HFFc6 (cell line): ENCODE measurements at regions not wholly inside any gene's neighbourhood (a gene's known extent, or its start where the extent isn't known, plus 50 kb on each side); places are given as distances from the start of the nearest gene placed in this dataset.

ENCODE experiments used
- DNase-seq: peaks from one replicate; pipeline ENCODE4 v3.0.0-alpha.2; 2018
- H3K27ac Mint-ChIP-seq: 2 replicates; pipeline ENCODE4 v1.8.0; 2020; ENCODE audit warnings: mild to moderate bottlenecking, mixed read lengths
- H3K27me3 Mint-ChIP-seq: 2 replicates; pipeline ENCODE4 v1.8.0; 2021; ENCODE audit warnings: mild to moderate bottlenecking, moderate library complexity, mixed read lengths; ENCODE audit not compliant: insufficient read depth
- H3K36me3 Mint-ChIP-seq: 2 replicates; pipeline ENCODE4 v1.8.0; 2021; ENCODE audit warnings: low read depth, mixed read lengths
- H3K4me1 Mint-ChIP-seq: 2 replicates; pipeline ENCODE4 v1.8.0; 2020; ENCODE audit warnings: low read depth, mixed read lengths
- H3K4me3 Mint-ChIP-seq: 2 replicates; pipeline ENCODE4 v1.8.0; 2020; ENCODE audit warnings: mild to moderate bottlenecking, moderate library complexity, mixed read lengths
- H3K9me3 Mint-ChIP-seq: 2 replicates; pipeline ENCODE4 v1.8.0; 2020; ENCODE audit warnings: mild to moderate bottlenecking, mixed read lengths
- TF ChIP-seq, protein P1 (sequence below): fragments of 200-600 bp; sonication (generic); IDR thresholded peaks from 2 replicates; pipeline ENCODE4 v1.5.0; 2021; ENCODE audit warnings: antibody characterized with exemption, mild to moderate bottlenecking

- DNase-seq, result no peak
- TF ChIP-seq, protein P1, sequence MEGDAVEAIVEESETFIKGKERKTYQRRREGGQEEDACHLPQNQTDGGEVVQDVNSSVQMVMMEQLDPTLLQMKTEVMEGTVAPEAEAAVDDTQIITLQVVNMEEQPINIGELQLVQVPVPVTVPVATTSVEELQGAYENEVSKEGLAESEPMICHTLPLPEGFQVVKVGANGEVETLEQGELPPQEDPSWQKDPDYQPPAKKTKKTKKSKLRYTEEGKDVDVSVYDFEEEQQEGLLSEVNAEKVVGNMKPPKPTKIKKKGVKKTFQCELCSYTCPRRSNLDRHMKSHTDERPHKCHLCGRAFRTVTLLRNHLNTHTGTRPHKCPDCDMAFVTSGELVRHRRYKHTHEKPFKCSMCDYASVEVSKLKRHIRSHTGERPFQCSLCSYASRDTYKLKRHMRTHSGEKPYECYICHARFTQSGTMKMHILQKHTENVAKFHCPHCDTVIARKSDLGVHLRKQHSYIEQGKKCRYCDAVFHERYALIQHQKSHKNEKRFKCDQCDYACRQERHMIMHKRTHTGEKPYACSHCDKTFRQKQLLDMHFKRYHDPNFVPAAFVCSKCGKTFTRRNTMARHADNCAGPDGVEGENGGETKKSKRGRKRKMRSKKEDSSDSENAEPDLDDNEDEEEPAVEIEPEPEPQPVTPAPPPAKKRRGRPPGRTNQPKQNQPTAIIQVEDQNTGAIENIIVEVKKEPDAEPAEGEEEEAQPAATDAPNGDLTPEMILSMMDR, result no peak
- no peaks in the 10 kb centered on the region for H3K4me1 Mint-ChIP-seq
- H3K4me3 Mint-ChIP-seq, result no peak overlapping the region
- H3K9me3 Mint-ChIP-seq, result peaks cover 43% of the 10 kb centered on the region
- H3K27me3 Mint-ChIP-seq, result no peaks in the 10 kb centered on the region
- H3K36me3 Mint-ChIP-seq, result no peaks in the 10 kb centered on the region; the same call in 1 of the 2 replicates
- no peak overlapping the region for H3K27ac Mint-ChIP-seq
Observed at GRCh38 chr13:88863116-88863515, 1191.9 kb downstream of the SLITRK5 start.

DNA sequence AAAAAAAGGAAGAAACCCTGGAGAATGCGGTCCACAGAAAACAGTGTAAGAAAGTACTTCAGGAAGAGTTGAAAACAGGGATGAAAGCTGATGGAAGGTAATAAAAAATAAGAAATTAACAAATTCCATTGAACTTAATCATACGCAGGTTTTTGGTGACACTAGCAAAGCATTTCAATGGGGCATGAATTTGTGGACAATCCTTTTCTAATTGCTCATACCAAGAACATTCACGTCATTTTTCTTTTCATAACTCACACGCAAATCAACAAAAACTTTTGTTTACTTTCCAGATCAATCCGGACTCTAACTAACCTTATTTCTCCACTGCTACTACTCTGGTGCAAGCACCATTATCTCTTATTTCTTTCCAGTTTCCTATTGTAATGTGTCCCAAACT is 1195.0 kb downstream of the SLITRK5 start:
- no peak for DNase-seq
- Mint-ChIP-seq H3K27ac (no peak overlapping the region), H3K27me3 (peaks cover 2% of the 10 kb centered on the region; the same call in 1 of the 2 replicates), H3K4me1 (no peaks in the 10 kb centered on the region), H3K36me3 (no peaks in the 10 kb centered on the region; the same call in 1 of the 2 replicates), H3K4me3 (no peak overlapping the region), H3K9me3 (peaks cover 40% of the 10 kb centered on the region)
- TF ChIP-seq, protein P1, result no peak

DNA sequence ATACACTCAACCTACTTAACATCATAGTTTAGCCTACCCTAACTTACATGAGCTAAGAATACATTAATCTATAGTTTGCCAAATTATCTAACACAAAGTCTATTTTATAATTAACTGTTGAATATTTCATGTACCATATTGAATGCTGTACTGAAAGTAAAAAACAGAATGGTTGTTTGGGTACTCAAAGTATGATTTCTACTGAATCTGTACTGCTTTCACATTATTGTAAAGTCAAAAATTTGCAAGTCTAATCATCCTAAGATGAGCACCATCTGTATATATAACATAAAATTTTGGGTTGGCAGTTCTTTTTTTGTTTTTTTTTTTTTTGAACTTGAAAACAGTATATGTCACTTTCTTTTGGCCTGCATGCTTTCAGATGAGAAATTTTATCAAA is 1212.6 kb downstream of the SLITRK5 start:
- H3K4me3 Mint-ChIP-seq, result no peak overlapping the region
- peaks cover 48% of the 10 kb centered on the region for H3K9me3 Mint-ChIP-seq
- H3K36me3 Mint-ChIP-seq, result no peaks in the 10 kb centered on the region
- TF ChIP-seq, protein P1, result no peak
- H3K27ac Mint-ChIP-seq, result no peak overlapping the region
- no peaks in the 10 kb centered on the region for H3K27me3 Mint-ChIP-seq
- no peak for DNase-seq
- no peaks in the 10 kb centered on the region for H3K4me1 Mint-ChIP-seq

DNA sequence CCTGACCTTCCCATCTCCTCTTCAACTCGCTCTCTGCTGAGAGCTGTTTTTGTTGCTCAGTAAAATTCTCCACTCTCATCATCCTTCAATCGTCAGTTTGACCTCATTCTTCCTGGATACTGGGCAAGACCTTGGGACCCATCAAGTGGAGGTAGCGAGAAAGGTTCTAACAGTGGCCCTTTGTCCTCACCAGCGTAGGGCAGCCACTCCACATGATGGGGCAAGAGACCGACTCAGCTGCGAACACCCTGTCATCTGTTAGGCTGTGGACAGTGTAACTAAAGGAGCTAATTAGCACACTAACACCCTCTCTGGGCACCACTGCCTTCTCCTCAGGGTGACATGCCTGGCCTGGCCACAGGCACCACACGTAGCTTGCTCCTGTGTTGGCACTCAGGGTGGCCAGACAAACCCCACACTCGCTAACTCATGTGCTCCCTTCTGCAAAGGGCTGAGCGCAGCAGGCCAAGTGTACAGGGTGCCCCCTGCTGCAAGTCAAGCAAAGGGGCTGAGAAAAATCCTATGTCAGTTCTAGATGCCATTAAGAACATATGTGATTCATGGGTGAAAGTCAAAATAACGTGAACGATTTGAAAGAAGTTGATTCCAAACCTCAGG is 1216.0 kb downstream of the SLITRK5 start:
- TF ChIP-seq, protein P1, result no peak
- Mint-ChIP-seq H3K27me3 (no peaks in the 10 kb centered on the region), H3K36me3 (no peaks in the 10 kb centered on the region), H3K4me3 (no peak overlapping the region), H3K27ac (no peak overlapping the region), H3K9me3 (peaks cover 28% of the 10 kb centered on the region; the same call in 1 of the 2 replicates), H3K4me1 (no peaks in the 10 kb centered on the region)
- DNase-seq, result no peak

- H3K4me3 Mint-ChIP-seq, result no peak overlapping the region
- H3K9me3 Mint-ChIP-seq, result peaks cover 25% of the 10 kb centered on the region
- no peak for DNase-seq
Observed at GRCh38 chr13:88895261-88895941, 1224.2 kb downstream of the SLITRK5 start.

More at GRCh38 chr13:88895261-88895941, 1224.2 kb downstream of the SLITRK5 start:
- no peaks in the 10 kb centered on the region for H3K4me1 Mint-ChIP-seq
- H3K27me3 Mint-ChIP-seq, result no peaks in the 10 kb centered on the region
- H3K27ac Mint-ChIP-seq, result no peak overlapping the region
- TF ChIP-seq, protein P1, result no peak
- no peaks in the 10 kb centered on the region; the same call in 1 of the 2 replicates for H3K36me3 Mint-ChIP-seq
